OCI-LY1 (cell line): ENCODE measurements at regions not wholly inside any gene's neighbourhood (a gene's known extent, or its start where the extent isn't known, plus 50 kb on each side); places are given as distances from the start of the nearest gene placed in this dataset.
"Not testable (repeated sequence)": the region's sequence is repeated elsewhere in the genome, so short reads cannot be mapped to it uniquely, and the experiment has no call there.

ENCODE experiments used
- H2AFZ ChIP-seq: fragments of 200-600 bp; sonication (generic), shearing (Covaris generic); 2 replicates; pipeline ENCODE4 v1.6.0; 2014; ENCODE audit warnings: antibody characterized with exemption, mild to moderate bottlenecking, low read length
- H3F3A ChIP-seq: fragments of 200-600 bp; sonication (generic), shearing (Covaris generic); 2 replicates; pipeline ENCODE4 v1.6.0; 2014; ENCODE audit warnings: mild to moderate bottlenecking, antibody characterized with exemption, low read length, moderate library complexity; ENCODE audit not compliant: insufficient read depth
- H3K27ac ChIP-seq: fragments of 200-600 bp; sonication (generic); 2 replicates; pipeline ENCODE4 v1.5.1; 2014; ENCODE audit warnings: low read length, mixed run types, mild to moderate bottlenecking, low read depth; ENCODE audit not compliant: poor library complexity, severe bottlenecking
- H3K27me3 ChIP-seq: fragments of 200-600 bp; sonication (generic); 2 replicates; pipeline ENCODE4 v1.6.0; 2014; ENCODE audit warnings: antibody characterized with exemption, mild to moderate bottlenecking, low read length, moderate library complexity; ENCODE audit not compliant: insufficient read depth
- H3K36me3 ChIP-seq: fragments of 200-600 bp; sonication (generic); 2 replicates; pipeline ENCODE4 v1.6.1; 2014; ENCODE audit warnings: mild to moderate bottlenecking, antibody characterized with exemption, low read length, moderate library complexity, mixed read lengths; ENCODE audit not compliant: insufficient read depth
- H3K4me1 ChIP-seq: fragments of 200-600 bp; sonication (generic); 2 replicates; pipeline ENCODE4 v1.5.1; 2014; ENCODE audit warnings: mild to moderate bottlenecking, low read length, moderate library complexity; ENCODE audit not compliant: insufficient read depth, severe bottlenecking
- H3K4me2 ChIP-seq: fragments of 200-600 bp; sonication (generic), shearing (Covaris generic); 2 replicates; pipeline ENCODE4 v1.6.1; 2014; ENCODE audit warnings: low read length
- H3K4me3 ChIP-seq: fragments of 200-600 bp; sonication (generic); 2 replicates; pipeline ENCODE4 v1.5.1; 2014; ENCODE audit warnings: low read length, low read depth, mild to moderate bottlenecking, mixed read lengths; ENCODE audit not compliant: poor library complexity, severe bottlenecking
- H3K79me2 ChIP-seq: fragments of 200-600 bp; shearing (Covaris generic); 2 replicates; pipeline ENCODE4 v1.6.1; 2016; ENCODE audit warnings: mixed run types, low read length, mixed read lengths; ENCODE audit not compliant: insufficient read depth
- H3K9ac ChIP-seq: fragments of 200-600 bp; sonication (generic), shearing (Covaris generic); 2 replicates; pipeline ENCODE4 v1.6.1; 2014; ENCODE audit warnings: mild to moderate bottlenecking, low read length, mixed read lengths
- H3K9me2 ChIP-seq: fragments of 200-600 bp; sonication (generic), shearing (Covaris generic); 2 replicates; pipeline ENCODE4 v1.6.1; 2014; ENCODE audit warnings: low read depth, mild to moderate bottlenecking, low read length, mixed read lengths
- H3K9me3 ChIP-seq: fragments of 200-600 bp; shearing (Covaris generic); 2 replicates; pipeline ENCODE4 v1.6.1; 2014; ENCODE audit warnings: low read length, mixed read lengths
- H4K20me1 ChIP-seq: fragments of 200-600 bp; sonication (generic), shearing (Covaris generic); 2 replicates; pipeline ENCODE4 v1.6.0; 2016; ENCODE audit warnings: mild to moderate bottlenecking, low read length; ENCODE audit not compliant: insufficient read depth
- EZH2 ChIP-seq: fragments of 200-600 bp; sonication (generic), shearing (Covaris generic); IDR thresholded peaks from 2 replicates; pipeline ENCODE4 v1.8.0; 2017; ENCODE audit warnings: borderline replicate concordance, mixed run types, mild to moderate bottlenecking, antibody characterized with exemption, low read length, moderate library complexity, mixed read lengths
- TF ChIP-seq, protein P1 (sequence below): fragments of 200-600 bp; sonication (generic), shearing (Covaris generic); IDR thresholded peaks from 2 replicates; pipeline ENCODE4 v1.5.1; 2017; ENCODE audit warnings: mild to moderate bottlenecking, antibody characterized with exemption, low read length, moderate library complexity, mixed read lengths

DNA sequence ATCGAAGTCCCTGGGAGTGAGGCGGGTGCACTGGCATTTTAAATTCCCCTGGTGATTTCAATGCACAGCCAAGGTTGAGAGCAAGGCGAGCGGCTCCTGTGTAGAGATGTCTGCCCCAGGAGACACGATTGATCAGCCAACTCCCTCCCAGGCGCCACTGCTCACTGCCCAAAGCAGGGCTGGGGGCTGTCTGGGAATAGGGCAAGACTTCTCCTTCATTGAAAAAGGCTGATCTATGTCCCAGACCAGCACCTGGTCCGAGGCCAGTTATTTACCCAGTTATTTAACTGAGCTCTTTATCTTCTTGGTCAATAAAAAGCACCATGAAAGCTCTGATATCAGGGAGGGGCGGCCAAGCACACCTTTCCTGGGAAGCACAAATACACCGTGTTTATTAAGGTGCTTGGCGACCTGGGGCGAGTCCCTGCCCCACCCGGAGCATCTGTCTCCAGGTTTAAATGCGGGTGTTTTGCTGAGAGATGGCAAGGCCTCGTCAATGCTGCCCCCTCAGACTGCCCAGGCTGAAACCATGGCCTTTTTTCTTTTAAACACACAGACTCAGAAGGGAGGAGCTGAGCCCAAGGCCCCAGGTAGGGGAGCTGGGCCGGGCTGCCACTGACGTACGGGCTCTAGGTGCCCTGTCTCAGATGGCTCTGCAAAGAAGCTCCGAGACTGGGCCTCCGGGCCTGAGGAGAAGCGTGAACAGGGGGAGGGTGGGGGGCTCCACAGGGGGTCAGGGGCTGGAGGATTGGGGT lies 73.9 kb upstream of the HPCAL1 start:
- TF ChIP-seq, protein P1, sequence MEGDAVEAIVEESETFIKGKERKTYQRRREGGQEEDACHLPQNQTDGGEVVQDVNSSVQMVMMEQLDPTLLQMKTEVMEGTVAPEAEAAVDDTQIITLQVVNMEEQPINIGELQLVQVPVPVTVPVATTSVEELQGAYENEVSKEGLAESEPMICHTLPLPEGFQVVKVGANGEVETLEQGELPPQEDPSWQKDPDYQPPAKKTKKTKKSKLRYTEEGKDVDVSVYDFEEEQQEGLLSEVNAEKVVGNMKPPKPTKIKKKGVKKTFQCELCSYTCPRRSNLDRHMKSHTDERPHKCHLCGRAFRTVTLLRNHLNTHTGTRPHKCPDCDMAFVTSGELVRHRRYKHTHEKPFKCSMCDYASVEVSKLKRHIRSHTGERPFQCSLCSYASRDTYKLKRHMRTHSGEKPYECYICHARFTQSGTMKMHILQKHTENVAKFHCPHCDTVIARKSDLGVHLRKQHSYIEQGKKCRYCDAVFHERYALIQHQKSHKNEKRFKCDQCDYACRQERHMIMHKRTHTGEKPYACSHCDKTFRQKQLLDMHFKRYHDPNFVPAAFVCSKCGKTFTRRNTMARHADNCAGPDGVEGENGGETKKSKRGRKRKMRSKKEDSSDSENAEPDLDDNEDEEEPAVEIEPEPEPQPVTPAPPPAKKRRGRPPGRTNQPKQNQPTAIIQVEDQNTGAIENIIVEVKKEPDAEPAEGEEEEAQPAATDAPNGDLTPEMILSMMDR = no peak
- no peak for TF ChIP-seq EZH2
- Histone ChIP-seq H3K4me3 (no peak overlapping the region), H3K9ac (no peak overlapping the region), H3K4me2 (no peak overlapping the region), H3K27me3 (peaks cover 15% of the 10 kb centered on the region; the same call in 1 of the 2 replicates), H3F3A (no peaks in the 10 kb centered on the region), H3K79me2 (no peaks in the 10 kb centered on the region), H3K9me3 (no peaks in the 10 kb centered on the region), H3K9me2 (no peaks in the 10 kb centered on the region), H3K4me1 (no peaks in the 10 kb centered on the region), H4K20me1 (no peaks in the 10 kb centered on the region), H3K36me3 (no peaks in the 10 kb centered on the region), H3K27ac (no peak overlapping the region), H2AFZ (no peak overlapping the region)

DNA sequence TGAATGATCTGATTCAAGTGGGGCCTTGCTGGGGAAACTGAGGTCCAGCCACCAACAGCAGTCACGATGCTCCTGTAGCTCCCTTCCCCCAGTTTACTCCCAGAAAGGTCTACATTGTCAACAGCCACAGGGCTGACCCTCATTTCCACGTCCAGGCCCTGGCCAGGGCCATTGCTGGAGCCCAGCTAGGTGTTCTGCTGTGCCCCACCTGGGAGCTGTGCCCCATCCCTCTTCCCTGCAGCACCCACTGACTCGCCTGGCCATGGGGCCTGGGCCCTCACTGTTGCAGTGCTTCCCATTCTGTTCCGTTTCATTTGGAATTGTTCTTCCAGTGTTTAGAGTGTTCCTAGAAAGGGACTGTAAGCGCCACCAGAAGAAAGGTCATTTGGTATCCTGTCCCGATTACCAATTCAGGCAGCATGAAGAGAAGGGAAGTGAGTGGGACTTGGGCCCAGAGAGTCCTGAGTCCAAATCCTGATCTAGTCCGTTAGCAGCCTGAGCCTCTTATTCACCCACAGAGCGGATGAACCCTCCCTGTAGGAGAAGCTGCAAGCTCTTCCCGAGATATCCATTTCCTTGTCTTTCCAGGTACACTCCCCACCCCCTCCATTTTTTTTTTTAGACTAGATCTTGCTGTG lies 73.1 kb upstream of the HPCAL1 start:
- H3F3A ChIP-seq = no peaks in the 10 kb centered on the region
- no peaks in the 10 kb centered on the region for H3K36me3 ChIP-seq
- no peaks in the 10 kb centered on the region for H3K9me2 ChIP-seq
- no peak overlapping the region for H3K9ac ChIP-seq
- no peak overlapping the region for H3K4me3 ChIP-seq
- TF ChIP-seq, protein P1 = no peak
- no peak for TF ChIP-seq EZH2
- H3K4me2 ChIP-seq = no peak overlapping the region
- no peak overlapping the region for H2AFZ ChIP-seq
- H3K27me3 ChIP-seq = peaks cover 15% of the 10 kb centered on the region; the same call in 1 of the 2 replicates
- H4K20me1 ChIP-seq = no peaks in the 10 kb centered on the region
- H3K27ac ChIP-seq = no peak overlapping the region
- H3K9me3 ChIP-seq = no peaks in the 10 kb centered on the region
- no peaks in the 10 kb centered on the region for H3K79me2 ChIP-seq
- H3K4me1 ChIP-seq = no peaks in the 10 kb centered on the region

DNA sequence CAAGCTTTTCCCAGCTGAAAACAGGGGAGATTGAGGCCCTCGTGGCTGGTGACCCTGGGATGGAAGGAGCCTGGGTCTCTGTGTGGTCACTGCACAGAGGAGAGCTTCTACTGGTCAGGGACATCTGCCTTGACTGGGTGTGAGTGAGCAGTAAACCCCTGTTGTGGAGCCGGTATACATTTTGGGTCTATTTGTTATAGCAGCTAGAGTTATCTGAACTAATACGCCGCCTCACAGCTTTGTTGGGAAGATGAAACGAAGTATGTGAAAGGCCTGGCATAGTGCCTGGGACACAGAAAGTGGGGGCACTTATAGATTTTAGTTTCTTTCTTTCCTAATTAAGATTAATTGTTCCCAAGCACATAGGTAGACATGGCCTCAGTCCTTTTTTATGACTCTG lies 72.2 kb upstream of the HPCAL1 start:
- Histone ChIP-seq H3K79me2 (no peaks in the 10 kb centered on the region), H2AFZ (no peak overlapping the region), H3K36me3 (no peaks in the 10 kb centered on the region), H3K4me2 (no peak overlapping the region), H3K9me3 (no peaks in the 10 kb centered on the region), H3K9ac (no peak overlapping the region), H3F3A (no peaks in the 10 kb centered on the region), H3K9me2 (no peaks in the 10 kb centered on the region), H3K27ac (no peak overlapping the region), H3K4me3 (no peak overlapping the region), H4K20me1 (no peaks in the 10 kb centered on the region), H3K4me1 (no peaks in the 10 kb centered on the region), H3K27me3 (peaks cover 15% of the 10 kb centered on the region; the same call in 1 of the 2 replicates)
- TF ChIP-seq, protein P1 = no peak
- no peak for TF ChIP-seq EZH2

DNA sequence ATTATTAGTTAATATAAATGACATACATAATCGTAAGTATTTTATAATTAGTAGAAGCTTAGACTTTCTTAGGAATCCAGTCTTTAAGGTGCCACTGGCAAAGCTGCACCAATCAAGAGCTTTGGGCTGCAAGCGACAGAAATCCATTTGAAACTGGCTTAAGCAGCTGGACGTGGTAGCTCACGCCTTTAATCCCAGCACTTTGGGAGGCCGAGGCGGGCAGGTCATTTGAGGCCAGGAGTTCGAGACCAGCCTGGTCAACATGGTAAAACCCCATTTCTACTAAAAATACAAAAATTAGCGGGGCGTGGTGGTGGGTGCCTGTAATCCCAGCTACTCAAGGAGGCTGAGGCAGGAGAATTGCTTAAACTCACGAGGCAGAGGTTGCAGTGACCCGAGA lies 71.8 kb upstream of the HPCAL1 start:
- H3K79me2 ChIP-seq, H3K9me2 ChIP-seq, H3K36me3 ChIP-seq, H3K9me3 ChIP-seq, H3K4me1 ChIP-seq, H3K4me2 ChIP-seq, H3K9ac ChIP-seq, H4K20me1 ChIP-seq, H2AFZ ChIP-seq, H3K27ac ChIP-seq, H3K4me3 ChIP-seq, H3F3A ChIP-seq: not testable (repeated sequence)
- H3K27me3 ChIP-seq = peaks cover 15% of the 10 kb centered on the region; the same call in 1 of the 2 replicates
